SK-N-SH treated with all-trans-retinoic acid at 6 μM for 48 hours (cell line): ENCODE measurements at regions not wholly inside any gene's neighbourhood (a gene's known extent, or its start where the extent isn't known, plus 50 kb on each side); places are given as distances from the start of the nearest gene placed in this dataset.

Experiments used
- ATAC-seq: fragments of 200-7000 bp; cut with Tn5 transposase; 3 replicates; pipeline ENCODE4 v1.9.1; 2020; ENCODE audit warnings: mild to moderate bottlenecking, moderate library complexity
- ARNTL ChIP-seq: fragments of 450-650 bp; formaldehyde crosslinking; IDR thresholded peaks from 2 replicates; pipeline ENCODE4 v1.5.0; 2020; ENCODE audit warnings: low read depth, mild to moderate bottlenecking, moderate library complexity, borderline replicate concordance
- BACH2 ChIP-seq: fragments of 250-450 bp; sonication (Bioruptor Pico); IDR thresholded peaks from 2 replicates; pipeline ENCODE4 v1.9.0; 2021; ENCODE audit warnings: mild to moderate bottlenecking, borderline replicate concordance
- CREB5 ChIP-seq: fragments of 250-450 bp; sonication (Bioruptor Pico); IDR thresholded peaks from 2 replicates; pipeline ENCODE4 v1.5.1; 2020; ENCODE audit warnings: low read depth, mild to moderate bottlenecking, moderate library complexity
- CSDC2 ChIP-seq: fragments of 250-450 bp; sonication (Bioruptor Pico); IDR thresholded peaks from 2 replicates; pipeline ENCODE4 v1.5.0; 2020; ENCODE audit warnings: mild to moderate bottlenecking, moderate library complexity
- CSRNP3 ChIP-seq: fragments of 250-450 bp; sonication (Bioruptor Pico); IDR thresholded peaks from 2 replicates; pipeline ENCODE4 v1.5.1; 2021; ENCODE audit warnings: mild to moderate bottlenecking, moderate library complexity
- ESRRG ChIP-seq: fragments of 250-450 bp; sonication (Bioruptor Pico); IDR thresholded peaks from 2 replicates; pipeline ENCODE4 v1.6.1; 2021; ENCODE audit warnings: mild to moderate bottlenecking
- GLIS3 ChIP-seq: fragments of 250-450 bp; sonication (Bioruptor Pico); IDR thresholded peaks from 2 replicates; pipeline ENCODE4 v1.5.0; 2020; ENCODE audit warnings: mild to moderate bottlenecking, moderate library complexity
- ISL1 ChIP-seq: fragments of 250-450 bp; sonication (Bioruptor Pico); IDR thresholded peaks from 2 replicates; pipeline ENCODE4 v2.1.2; 2022; ENCODE audit warnings: mild to moderate bottlenecking, moderate library complexity
- OSR1 ChIP-seq: fragments of 250-450 bp; sonication (Bioruptor Pico); IDR thresholded peaks from 2 replicates; pipeline ENCODE4 v1.8.0; 2022; ENCODE audit warnings: moderate library complexity, mild to moderate bottlenecking, inconsistent platforms
- POU6F1 ChIP-seq: fragments of 250-450 bp; sonication (Bioruptor Pico); IDR thresholded peaks from 2 replicates; pipeline ENCODE4 v1.8.0; 2021; ENCODE audit warnings: low read depth, mild to moderate bottlenecking, moderate library complexity, borderline replicate concordance
- RARB ChIP-seq: fragments of 250-450 bp; sonication (Bioruptor Pico); IDR thresholded peaks from 2 replicates; pipeline ENCODE4 v1.8.0; 2021; ENCODE audit warnings: mild to moderate bottlenecking, moderate library complexity
- TCF4 ChIP-seq: fragments of 250-450 bp; sonication (Bioruptor Pico); IDR thresholded peaks from 2 replicates; pipeline ENCODE4 v1.8.0; 2021; ENCODE audit warnings: mild to moderate bottlenecking, moderate library complexity, borderline replicate concordance
- TOX ChIP-seq: fragments of 250-450 bp; sonication (Bioruptor Pico); IDR thresholded peaks from 2 replicates; pipeline ENCODE4 v1.8.0; 2021; ENCODE audit warnings: mild to moderate bottlenecking, moderate library complexity, borderline replicate concordance
- ZC3H10 ChIP-seq: fragments of 250-450 bp; sonication (Bioruptor Pico); IDR thresholded peaks from 2 replicates; pipeline ENCODE4 v1.5.1; 2021; ENCODE audit warnings: mild to moderate bottlenecking, moderate library complexity
- ZFP3 ChIP-seq: fragments of 250-450 bp; sonication (Bioruptor Pico); IDR thresholded peaks from 2 replicates; pipeline ENCODE4 v1.5.0; 2020; ENCODE audit warnings: mild to moderate bottlenecking, moderate library complexity
- ZFP30 ChIP-seq: fragments of 450-650 bp; formaldehyde crosslinking; IDR thresholded peaks from 2 replicates; pipeline ENCODE4 v1.5.0; 2022; ENCODE audit warnings: mild to moderate bottlenecking, moderate library complexity
- ZNF565 ChIP-seq: fragments of 450-650 bp; formaldehyde crosslinking; conservative IDR thresholded peaks from 2 replicates; pipeline ENCODE4 v1.5.0; 2020; ENCODE audit warnings: low read depth, mild to moderate bottlenecking, moderate library complexity
- ZNF70 ChIP-seq: fragments of 450-650 bp; formaldehyde crosslinking; IDR thresholded peaks from 2 replicates; pipeline ENCODE4 v1.5.0; 2020; ENCODE audit warnings: mild to moderate bottlenecking, moderate library complexity
- ZNF8 ChIP-seq: fragments of 450-650 bp; formaldehyde crosslinking; IDR thresholded peaks from 2 replicates; pipeline ENCODE4 v1.5.0; 2020; ENCODE audit warnings: mild to moderate bottlenecking, moderate library complexity
- TF ChIP-seq, protein P1 (sequence below): fragments of 250-450 bp; sonication (Bioruptor Pico); IDR thresholded peaks from 2 replicates; pipeline ENCODE4 v1.8.0; 2020; ENCODE audit warnings: mild to moderate bottlenecking, moderate library complexity, borderline replicate concordance

DNA sequence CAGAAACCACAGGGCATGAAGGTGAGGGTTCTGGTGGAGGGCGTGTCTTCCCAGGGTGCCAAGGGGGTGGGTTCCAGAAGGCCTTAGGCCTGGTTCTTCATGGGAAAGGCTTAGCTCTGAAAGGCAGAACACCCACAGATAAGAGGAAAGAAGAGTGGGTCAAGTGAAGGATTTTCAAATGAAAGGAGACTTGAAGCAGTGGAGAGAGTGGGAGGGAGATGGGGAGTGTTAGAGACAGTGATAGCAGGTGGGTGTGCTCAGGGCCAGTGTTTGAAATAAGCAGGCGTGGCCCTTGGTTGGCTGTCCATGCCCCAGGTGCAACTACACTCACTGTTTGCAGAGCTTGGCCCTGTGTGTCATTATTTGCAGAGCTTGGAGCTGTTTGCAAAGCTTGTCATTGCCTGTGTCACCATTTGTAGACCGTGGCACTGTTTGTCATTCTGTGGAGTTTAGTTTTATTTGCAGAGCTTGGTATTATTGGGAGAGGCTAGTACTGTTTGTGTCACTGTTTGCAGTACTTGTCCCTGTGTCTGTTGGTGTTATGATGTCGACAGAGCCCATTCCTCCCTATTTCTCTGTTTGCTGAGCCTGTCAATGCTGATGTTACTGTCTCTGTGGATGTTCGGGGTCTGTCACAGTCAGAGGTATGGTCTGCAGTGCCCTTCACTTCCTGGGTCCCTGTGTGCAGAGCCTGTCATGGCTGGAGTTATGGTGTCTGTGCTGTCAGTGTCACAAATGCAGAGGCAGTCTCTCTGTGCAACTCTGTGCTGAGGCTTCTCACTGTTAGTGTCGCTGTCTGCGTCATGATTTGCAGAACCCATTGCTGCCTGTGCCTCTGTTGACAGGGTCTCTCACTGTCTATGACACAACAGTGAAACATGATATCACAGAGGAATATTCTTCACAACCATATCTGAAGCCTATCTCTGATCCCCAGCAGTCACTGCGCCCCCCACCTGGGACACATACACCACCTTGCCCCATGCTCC, 127.7 kb upstream of the LRFN2 start:
- no peak for ATAC-seq
- TF ChIP-seq POU6F1 (no peak), ZC3H10 (CRISPR knock-in tag) (no peak), ISL1 (no peak), TOX (CRISPR knock-in tag) (no peak)

DNA sequence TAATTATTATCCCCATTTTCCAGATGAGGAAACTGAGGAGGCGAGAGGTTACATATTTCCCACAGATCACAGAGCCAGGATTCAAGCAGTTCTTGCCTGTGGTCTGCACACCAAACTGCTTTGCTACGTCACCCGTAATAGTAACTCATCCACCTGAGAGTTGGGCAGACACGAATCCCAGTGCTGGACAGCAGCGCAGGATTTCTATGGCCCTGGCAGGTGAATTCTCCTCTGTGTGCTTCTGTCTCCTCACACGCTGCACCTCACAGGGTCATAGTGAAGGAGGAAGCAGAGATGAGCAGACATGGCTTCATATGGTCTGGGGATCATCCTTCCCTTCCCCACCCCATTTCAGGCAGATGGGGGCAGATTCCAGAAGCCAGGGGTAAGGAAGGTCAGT, 127.0 kb upstream of the LRFN2 start:
- no peak for TF ChIP-seq CREB5 (CRISPR knock-in tag)
- no peak for TF ChIP-seq RARB
- no peak for TF ChIP-seq GLIS3
- TF ChIP-seq ESRRG (CRISPR knock-in tag), result no peak
- TF ChIP-seq ZNF70 (CRISPR knock-in tag), result no peak
- TF ChIP-seq CSDC2 (CRISPR knock-in tag), result no peak
- no peak for TF ChIP-seq CSRNP3 (CRISPR knock-in tag)
- no peak for TF ChIP-seq POU6F1
- TF ChIP-seq ISL1, result no peak
- TF ChIP-seq ARNTL, result no peak
- no peak for TF ChIP-seq OSR1 (CRISPR knock-in tag)
- no peak for TF ChIP-seq ZNF565
- TF ChIP-seq ZFP3 (CRISPR knock-in tag), result no peak
- no peak for TF ChIP-seq BACH2 (CRISPR knock-in tag)
- TF ChIP-seq, protein P1, sequence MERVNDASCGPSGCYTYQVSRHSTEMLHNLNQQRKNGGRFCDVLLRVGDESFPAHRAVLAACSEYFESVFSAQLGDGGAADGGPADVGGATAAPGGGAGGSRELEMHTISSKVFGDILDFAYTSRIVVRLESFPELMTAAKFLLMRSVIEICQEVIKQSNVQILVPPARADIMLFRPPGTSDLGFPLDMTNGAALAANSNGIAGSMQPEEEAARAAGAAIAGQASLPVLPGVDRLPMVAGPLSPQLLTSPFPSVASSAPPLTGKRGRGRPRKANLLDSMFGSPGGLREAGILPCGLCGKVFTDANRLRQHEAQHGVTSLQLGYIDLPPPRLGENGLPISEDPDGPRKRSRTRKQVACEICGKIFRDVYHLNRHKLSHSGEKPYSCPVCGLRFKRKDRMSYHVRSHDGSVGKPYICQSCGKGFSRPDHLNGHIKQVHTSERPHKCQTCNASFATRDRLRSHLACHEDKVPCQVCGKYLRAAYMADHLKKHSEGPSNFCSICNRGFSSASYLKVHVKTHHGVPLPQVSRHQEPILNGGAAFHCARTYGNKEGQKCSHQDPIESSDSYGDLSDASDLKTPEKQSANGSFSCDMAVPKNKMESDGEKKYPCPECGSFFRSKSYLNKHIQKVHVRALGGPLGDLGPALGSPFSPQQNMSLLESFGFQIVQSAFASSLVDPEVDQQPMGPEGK (CRISPR knock-in tag), result no peak
- no peak for TF ChIP-seq ZFP30 (CRISPR knock-in tag)
- no peak for TF ChIP-seq ZNF8 (CRISPR knock-in tag)
- TF ChIP-seq TCF4 (CRISPR knock-in tag), result no peak
- ATAC-seq, result no peak

DNA sequence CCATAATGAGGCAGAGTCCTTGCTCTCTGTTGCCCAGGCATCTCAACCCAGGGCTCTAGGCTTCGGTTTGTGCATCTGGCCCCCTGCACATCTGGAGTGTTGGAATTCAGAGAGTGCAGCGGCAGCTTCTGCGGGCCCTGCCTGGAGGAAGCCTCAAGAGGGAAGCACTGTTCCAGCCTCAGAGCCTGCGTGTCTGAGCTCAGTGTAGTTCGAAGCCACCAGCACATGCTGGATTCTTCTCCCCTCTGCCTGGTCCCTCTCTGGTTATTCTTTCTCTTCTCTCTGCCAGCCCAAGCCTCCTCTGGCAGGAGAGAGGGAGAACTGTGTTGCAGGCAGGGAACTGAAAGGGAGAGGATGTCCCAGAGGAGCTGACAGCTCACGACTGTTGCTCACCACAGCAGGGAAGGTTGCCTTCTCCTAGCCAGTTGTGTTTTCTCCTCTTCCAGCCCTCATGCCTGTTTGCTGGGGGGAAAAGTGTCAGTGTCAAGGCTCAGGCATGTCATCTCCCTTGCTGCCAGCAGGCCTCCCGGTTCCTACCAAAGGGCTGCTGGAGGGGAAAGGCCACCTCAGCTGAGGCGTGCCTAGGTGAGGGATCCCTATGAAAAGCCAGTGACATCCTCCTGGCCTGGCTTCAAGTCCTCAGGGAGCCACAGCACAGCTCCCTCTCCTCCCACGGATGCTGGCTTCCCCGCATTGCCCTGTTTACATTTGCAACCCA, 126.0 kb upstream of the LRFN2 start:
- ATAC-seq, result peak; percentile 32; the same call in 2 of the 3 replicates
- TF ChIP-seq OSR1 (CRISPR knock-in tag), result no peak
